ENCODE measurements at regions not wholly inside any gene's neighbourhood (a gene's known extent, or its start where the extent isn't known, plus 50 kb on each side); places are given as distances from the start of the nearest gene placed in this dataset.
"Not testable (repeated sequence)": the region's sequence is repeated elsewhere in the genome, so short reads cannot be mapped to it uniquely, and the experiment has no call there.

DNA sequence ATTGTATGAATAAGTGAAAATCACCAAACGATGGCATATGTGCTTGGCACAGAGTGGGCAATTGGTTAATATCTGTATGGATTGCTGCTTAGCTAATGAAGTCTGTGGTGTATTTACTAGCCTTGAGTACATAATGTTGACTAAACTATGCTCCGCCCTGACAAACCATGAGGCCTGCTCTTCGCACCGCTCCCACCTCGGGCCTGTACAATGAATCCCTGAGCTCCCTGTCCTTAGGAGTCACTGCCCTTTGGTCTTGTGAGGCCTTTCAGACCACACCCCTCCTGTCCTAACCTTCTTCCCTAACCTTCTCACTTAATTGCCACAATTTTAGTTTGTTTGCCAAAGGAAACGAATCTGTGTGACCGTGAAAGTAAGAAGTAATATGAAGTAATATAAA lies 193.2 kb downstream of the POTED start:
- DNase-seq: not testable (repeated sequence)

Data from CD4-positive, alpha-beta T cell treated with Interleukin-15 for 1 hour (primary cell).